ENCODE measurements at regions not wholly inside any gene's neighbourhood (a gene's known extent, or its start where the extent isn't known, plus 50 kb on each side); places are given as distances from the start of the nearest gene placed in this dataset.

DNA sequence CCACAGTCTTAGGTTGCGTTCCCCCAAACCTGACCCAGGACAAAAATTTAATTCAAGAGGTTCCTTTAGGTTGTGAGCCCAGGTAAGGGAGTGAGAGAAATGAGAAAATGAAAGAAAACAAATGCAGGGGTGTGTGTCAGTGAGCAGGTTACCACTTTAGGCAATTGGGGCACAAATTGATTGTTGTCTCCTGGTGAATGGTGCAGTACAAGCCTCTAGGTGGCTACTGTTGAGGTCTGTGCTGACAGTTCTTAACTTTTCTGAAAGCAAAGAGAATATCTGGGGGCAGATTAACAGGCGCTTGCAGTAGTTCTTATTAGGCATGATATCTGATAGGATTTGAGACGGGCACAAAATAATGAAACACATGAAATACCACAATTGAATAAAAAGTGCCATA is 894.6 kb downstream of the FAM181B start:
- no CpG with 5 or more reads among the region's 3 CpGs for WGBS (ENCODE audit: extremely low coverage, insufficient read length, low lambda C conversion rate)
- Histone ChIP-seq H3K4ac (ENCODE audit: low read depth, low read length) (no peak overlapping the region), H3K27me3 (ENCODE audit: insufficient read depth, low read length) (no peaks in the 10 kb centered on the region), H4K20me1 (ENCODE audit: control insufficient read depth, insufficient read depth, insufficient read length) (no peaks in the 10 kb centered on the region), H3K4me2 (ENCODE audit: insufficient read depth, insufficient read length, low read length) (no peak overlapping the region), H3K27ac (ENCODE audit: insufficient read length, low read depth, low read length) (no peak overlapping the region), H3K56ac (ENCODE audit: insufficient read length, low read depth, low read length) (no peak overlapping the region), H3K4me1 (ENCODE audit: insufficient read depth, low read length) (no peaks in the 10 kb centered on the region), H2AFZ (ENCODE audit: low read length) (no peak overlapping the region), H2BK12ac (ENCODE audit: insufficient read length, low read depth, low read length) (no peak overlapping the region), H3K18ac (ENCODE audit: insufficient read length, low read depth, low read length) (no peak overlapping the region), H3K9ac (ENCODE audit: extremely low read depth, insufficient read length, low read length) (no peak overlapping the region), H4K8ac (replicated peaks; ENCODE audit: insufficient read length, low read depth, low read length) (no peak overlapping the region), H2BK120ac (ENCODE audit: low read depth, low read length, poor library complexity, severe bottlenecking) (no peak overlapping the region), H3K14ac (ENCODE audit: insufficient read depth, low read length) (no peak overlapping the region), H3K79me2 (ENCODE audit: insufficient read depth, low read length) (no peaks in the 10 kb centered on the region), H3K9me3 (ENCODE audit: control insufficient read depth, low read depth, low read length) (no peaks in the 10 kb centered on the region), H2BK15ac (ENCODE audit: low read depth, low read length) (no peak overlapping the region), H2AK5ac (ENCODE audit: insufficient read length, low read length) (no peak overlapping the region), H3K23me2 (ENCODE audit: insufficient read length, low read depth, low read length, poor library complexity, severe bottlenecking) (no peaks in the 10 kb centered on the region), H2BK20ac (ENCODE audit: low read depth, low read length, poor library complexity, severe bottlenecking) (no peak overlapping the region), H3T11ph (ENCODE audit: low read length) (no peak overlapping the region), H3K79me1 (ENCODE audit: insufficient read depth, low read depth, low read length, poor library complexity, severe bottlenecking) (no peaks in the 10 kb centered on the region), H2BK5ac (ENCODE audit: insufficient read length, low read length) (no peak overlapping the region), H4K91ac (ENCODE audit: insufficient read length, low read depth, low read length) (no peak overlapping the region), H4K5ac (ENCODE audit: insufficient read length, low read depth, low read length) (no peak overlapping the region), H3K23ac (ENCODE audit: insufficient read length, low read depth, low read length) (no peak overlapping the region)
- H3K36me3 Mint-ChIP-seq (ENCODE audit: insufficient read depth in 1 of 3, low read depth in 3 of 3): no peaks in the 10 kb centered on the region
- TF ChIP-seq, protein P1, sequence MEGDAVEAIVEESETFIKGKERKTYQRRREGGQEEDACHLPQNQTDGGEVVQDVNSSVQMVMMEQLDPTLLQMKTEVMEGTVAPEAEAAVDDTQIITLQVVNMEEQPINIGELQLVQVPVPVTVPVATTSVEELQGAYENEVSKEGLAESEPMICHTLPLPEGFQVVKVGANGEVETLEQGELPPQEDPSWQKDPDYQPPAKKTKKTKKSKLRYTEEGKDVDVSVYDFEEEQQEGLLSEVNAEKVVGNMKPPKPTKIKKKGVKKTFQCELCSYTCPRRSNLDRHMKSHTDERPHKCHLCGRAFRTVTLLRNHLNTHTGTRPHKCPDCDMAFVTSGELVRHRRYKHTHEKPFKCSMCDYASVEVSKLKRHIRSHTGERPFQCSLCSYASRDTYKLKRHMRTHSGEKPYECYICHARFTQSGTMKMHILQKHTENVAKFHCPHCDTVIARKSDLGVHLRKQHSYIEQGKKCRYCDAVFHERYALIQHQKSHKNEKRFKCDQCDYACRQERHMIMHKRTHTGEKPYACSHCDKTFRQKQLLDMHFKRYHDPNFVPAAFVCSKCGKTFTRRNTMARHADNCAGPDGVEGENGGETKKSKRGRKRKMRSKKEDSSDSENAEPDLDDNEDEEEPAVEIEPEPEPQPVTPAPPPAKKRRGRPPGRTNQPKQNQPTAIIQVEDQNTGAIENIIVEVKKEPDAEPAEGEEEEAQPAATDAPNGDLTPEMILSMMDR (conservative IDR thresholded peaks at IDR 0.05): peak; percentile 36
- no peak overlapping the region; a peak in 1 of 7 replicates for H3K27ac Mint-ChIP-seq
- H3K4me1 Mint-ChIP-seq: no peaks in the 10 kb centered on the region
- DNase-seq: no peak
- H3K4me3 Mint-ChIP-seq: no peak overlapping the region
- H3K27me3 Mint-ChIP-seq (ENCODE audit: low read depth): no peaks in the 10 kb centered on the region
- no peaks in the 10 kb centered on the region for H3K9me3 Mint-ChIP-seq

All from H9 (cell line).